ENCODE measurements at regions not wholly inside any gene's neighbourhood (a gene's known extent, or its start where the extent isn't known, plus 50 kb on each side); places are given as distances from the start of the nearest gene placed in this dataset.

- H3K4me3 ChIP-seq (ENCODE audit: low read depth, low read length), result no peak overlapping the region
- no peaks in the 10 kb centered on the region for H3K27me3 ChIP-seq
- H3K4me1 ChIP-seq, result no peaks in the 10 kb centered on the region
- no peak for TF ChIP-seq CTCF (IDR thresholded peaks at IDR 0.05; ENCODE audit: low read depth, low read length)
- no peak for DNase-seq
- H3K9me3 ChIP-seq, result no peaks in the 10 kb centered on the region
- no peaks in the 10 kb centered on the region for H3K36me3 ChIP-seq
Measured at GRCh38 chr12:97005174-97005573, 98.1 kb downstream of the NEDD1 start.

- no peaks in the 10 kb centered on the region for H3K27me3 ChIP-seq
- no peaks in the 10 kb centered on the region for H3K4me1 ChIP-seq
- H3K4me3 ChIP-seq (ENCODE audit: low read depth, low read length), result no peak overlapping the region
- no peaks in the 10 kb centered on the region for H3K9me3 ChIP-seq
- H3K36me3 ChIP-seq, result no peaks in the 10 kb centered on the region
- DNase-seq, result no peak
- TF ChIP-seq CTCF (IDR thresholded peaks at IDR 0.05; ENCODE audit: low read depth, low read length), result no peak
Measured at GRCh38 chr12:97005646-97006045, 98.6 kb downstream of the NEDD1 start.

- Histone ChIP-seq H3K27me3 (no peaks in the 10 kb centered on the region), H3K4me3 (ENCODE audit: low read depth, low read length) (no peak overlapping the region), H3K9me3 (no peaks in the 10 kb centered on the region), H3K4me1 (no peaks in the 10 kb centered on the region), H3K36me3 (no peaks in the 10 kb centered on the region)
- TF ChIP-seq CTCF (IDR thresholded peaks at IDR 0.05; ENCODE audit: low read depth, low read length), result no peak
- no peak for DNase-seq
Measured at GRCh38 chr12:97006585-97006984, 99.5 kb downstream of the NEDD1 start.

GRCh38 chr12:97016163-97016562 lies 109.1 kb downstream of the NEDD1 start:
- DNase-seq, result no peak
- H3K4me3 ChIP-seq (ENCODE audit: low read depth, low read length), result no peak overlapping the region
- no peaks in the 10 kb centered on the region for H3K9me3 ChIP-seq
- TF ChIP-seq CTCF (IDR thresholded peaks at IDR 0.05; ENCODE audit: low read depth, low read length), result no peak
- H3K36me3 ChIP-seq, result no peaks in the 10 kb centered on the region
- H3K27me3 ChIP-seq, result no peaks in the 10 kb centered on the region
- H3K4me1 ChIP-seq, result no peaks in the 10 kb centered on the region

- H3K36me3 ChIP-seq, result no peaks in the 10 kb centered on the region
- H3K9me3 ChIP-seq, result no peaks in the 10 kb centered on the region
- no peak for DNase-seq
- no peak for TF ChIP-seq CTCF (IDR thresholded peaks at IDR 0.05; ENCODE audit: low read depth, low read length)
- H3K4me1 ChIP-seq, result no peaks in the 10 kb centered on the region
- no peaks in the 10 kb centered on the region for H3K27me3 ChIP-seq
- no peak overlapping the region for H3K4me3 ChIP-seq (ENCODE audit: low read depth, low read length)
Measured at GRCh38 chr12:97017213-97017612, 110.2 kb downstream of the NEDD1 start.

GRCh38 chr12:97022536-97023230 lies 115.6 kb downstream of the NEDD1 start:
- H3K27me3 ChIP-seq, result no peaks in the 10 kb centered on the region
- H3K4me1 ChIP-seq, result no peaks in the 10 kb centered on the region
- no peaks in the 10 kb centered on the region for H3K36me3 ChIP-seq

More at GRCh38 chr12:97022536-97023230, 115.6 kb downstream of the NEDD1 start:
- Histone ChIP-seq H3K4me3 (ENCODE audit: low read depth, low read length) (no peak overlapping the region), H3K9me3 (no peaks in the 10 kb centered on the region)
- no peak for TF ChIP-seq CTCF (IDR thresholded peaks at IDR 0.05; ENCODE audit: low read depth, low read length)
- DNase-seq, result no peak
